AG20443 (cell line): ENCODE measurements at regions not wholly inside any gene's neighbourhood (a gene's known extent, or its start where the extent isn't known, plus 50 kb on each side); places are given as distances from the start of the nearest gene placed in this dataset.

Experiments
- DNase-seq: peaks from one replicate; pipeline ENCODE4 v3.0.0; 2012; ENCODE audit warnings: low spot score, mixed read lengths

DNA sequence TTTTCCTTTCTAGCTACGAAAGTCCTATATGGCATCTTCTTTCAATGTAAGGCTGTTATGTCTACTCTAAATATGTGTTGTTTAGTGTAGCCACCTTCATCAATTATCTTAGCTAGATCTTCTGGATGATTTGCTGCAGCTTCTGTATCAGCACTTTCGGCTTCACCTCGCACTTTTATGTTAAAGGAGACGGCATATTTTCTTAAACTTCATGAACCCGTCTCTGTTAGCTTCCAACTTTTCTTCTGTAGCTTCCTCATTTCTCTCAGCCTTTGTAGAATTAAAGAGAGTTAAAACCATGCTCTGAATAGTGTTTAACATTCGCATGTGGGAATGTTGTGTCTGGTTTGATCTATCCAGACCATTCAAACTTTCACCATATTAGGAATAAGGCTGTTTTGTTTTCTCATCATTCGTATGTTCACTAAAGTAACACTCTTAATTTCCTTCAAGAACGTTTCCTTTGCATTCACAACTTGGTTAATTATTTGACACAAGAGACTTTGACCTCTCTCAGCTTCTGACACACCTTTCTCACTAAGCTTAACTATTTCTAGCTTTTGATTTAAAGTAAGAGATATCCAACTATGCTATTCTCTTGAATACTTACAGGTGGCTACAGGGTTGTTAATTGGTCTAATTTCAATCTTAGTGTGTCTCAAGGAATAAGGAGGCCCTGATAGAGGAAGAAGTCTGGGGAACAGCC is 476.8 kb downstream of the GABRG1 start:
- no peak for DNase-seq

DNA sequence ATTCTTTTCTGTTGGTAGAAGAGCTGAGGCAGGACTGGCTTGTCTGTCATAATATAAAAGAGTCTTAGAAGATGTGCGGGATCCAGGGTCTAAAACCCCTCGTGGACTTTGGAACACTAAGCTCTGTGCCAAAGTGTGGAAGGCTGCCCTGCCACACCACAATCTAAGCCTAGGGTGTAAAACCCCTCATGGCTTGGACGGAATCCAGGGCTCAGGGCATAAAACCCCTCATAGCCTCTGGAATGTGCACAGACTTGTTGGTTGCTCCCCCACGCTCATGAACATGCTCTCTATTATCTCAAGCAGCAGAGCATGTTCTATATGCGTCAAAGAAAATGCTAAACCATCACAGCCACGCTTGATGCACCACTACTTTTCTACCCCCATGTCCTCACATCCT is 483.6 kb downstream of the GABRG1 start:
- DNase-seq = no peak

DNA sequence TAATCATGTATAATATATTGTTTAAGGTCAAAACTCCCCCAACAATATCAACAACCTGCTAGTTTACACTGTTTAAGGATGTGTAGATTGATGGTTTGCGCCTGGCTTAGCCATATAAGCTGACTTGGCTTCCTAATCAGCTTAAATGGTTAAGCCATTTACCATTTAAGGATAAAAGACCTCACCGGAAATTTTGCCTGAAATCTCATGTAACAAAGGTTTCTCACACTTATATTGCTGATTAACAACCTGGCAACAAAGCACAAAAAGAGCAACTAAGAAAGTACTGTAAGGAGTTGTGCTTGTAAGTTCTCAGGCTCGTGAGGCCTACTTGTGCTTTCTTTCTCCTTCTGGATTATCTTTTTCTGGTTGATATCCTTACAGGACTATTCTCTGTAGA is 485.2 kb downstream of the GABRG1 start:
- no peak for DNase-seq

DNA sequence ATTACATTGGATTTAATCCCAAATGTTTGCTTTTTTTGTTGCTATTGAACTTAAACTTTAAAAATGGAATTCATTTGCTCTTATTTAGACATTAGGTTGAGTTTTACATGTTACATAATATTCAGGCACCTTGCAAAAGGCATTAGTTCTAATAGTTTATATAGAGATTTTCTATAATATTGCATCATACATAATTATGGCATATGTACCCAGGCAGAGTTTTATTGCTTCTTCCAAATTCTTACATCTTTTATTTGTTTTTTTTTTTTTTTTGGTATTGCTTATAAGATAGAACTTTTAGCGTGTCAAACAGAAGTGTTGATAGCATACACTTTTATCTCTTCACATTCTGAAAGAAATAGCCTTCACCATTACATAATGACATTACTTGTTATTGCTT is 487.7 kb downstream of the GABRG1 start:
- DNase-seq = no peak

DNA sequence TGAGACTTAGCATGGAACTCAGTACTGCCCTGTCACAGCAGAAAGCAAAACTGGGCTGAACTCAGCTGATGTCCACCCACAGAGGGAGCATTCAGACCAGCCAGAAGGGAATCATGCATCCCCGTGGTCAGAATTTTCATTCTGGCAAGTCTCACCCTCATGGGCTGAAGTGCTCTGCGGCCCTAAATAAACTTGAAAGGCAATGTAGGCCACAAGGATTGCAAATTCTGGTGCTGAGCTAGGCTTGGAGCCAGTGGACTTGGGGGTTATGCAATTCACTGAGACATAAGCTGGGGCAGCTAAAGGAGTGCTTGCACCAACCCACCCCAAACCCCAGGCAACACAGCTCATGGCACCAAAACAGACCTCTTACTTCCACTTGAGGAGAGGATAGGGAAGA is 494.1 kb downstream of the GABRG1 start:
- no peak for DNase-seq

DNA sequence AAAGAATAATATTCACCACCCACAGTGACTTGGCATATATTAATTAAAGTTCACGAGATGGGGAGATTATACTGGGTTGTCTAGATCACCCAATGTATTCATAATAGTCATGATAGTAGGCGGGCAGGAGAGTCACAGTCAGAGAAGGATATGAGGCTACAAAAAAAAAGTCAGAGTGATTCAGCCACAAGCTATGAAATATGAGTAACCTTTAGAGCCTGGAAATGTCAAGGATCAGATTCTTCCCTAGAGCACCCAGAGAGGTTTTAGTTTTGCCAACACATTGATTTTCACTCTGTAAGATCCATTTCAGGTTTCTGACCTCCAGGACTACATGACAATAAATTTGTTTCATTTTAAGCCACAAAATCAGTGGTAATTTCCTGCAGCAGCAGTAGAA is 501.9 kb downstream of the GABRG1 start:
- DNase-seq = no peak

DNA sequence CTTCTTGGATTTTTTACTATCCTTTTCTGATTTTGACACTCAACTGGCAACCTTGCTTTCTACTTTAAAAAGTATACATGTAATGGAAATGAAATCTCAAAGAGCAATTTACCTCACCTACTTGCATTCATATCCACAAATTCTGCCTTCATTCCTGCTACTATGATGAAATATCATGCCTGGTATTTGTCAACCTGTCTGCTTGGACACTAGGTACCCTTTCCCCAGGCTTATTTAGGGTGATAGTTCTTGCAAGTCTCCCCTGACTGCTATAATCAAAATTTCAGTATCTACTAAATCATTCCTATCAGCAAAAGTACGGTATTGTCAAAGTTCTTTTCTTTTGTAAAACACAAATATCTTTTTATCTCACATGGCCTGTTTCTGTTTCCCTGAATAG is 503.0 kb downstream of the GABRG1 start:
- no peak for DNase-seq

DNA sequence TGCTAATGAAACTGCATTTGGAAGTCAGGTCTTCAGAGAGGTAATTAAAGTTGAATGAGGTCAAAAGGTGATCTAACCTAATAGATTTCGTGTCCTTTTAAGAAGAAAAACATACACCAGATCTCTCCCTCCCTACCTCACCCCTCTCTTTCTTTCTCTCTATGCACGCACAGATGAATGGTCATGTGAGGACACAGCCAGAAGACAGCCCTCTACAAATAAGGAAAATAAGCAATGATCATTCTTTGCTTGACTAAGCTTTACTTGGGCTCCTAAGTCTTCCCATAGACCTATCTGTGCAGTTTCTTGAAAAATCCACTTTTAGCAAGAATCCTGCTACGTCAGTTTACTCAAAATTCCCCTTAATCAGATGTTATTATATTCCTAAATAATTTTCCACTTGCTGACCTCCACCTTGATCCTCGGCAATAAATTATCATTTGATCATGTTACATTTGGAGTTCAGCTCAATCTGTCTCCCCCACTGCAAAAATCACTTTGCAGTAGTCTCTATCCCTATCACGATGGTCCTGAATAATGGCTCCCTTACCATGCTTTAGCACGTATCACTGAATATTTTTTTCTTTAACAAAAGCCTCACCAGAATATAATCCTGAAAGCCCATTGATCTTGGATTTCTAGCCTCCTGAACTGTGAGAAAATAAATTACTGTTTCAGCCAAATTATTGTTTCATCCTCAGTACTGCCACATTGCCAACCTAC is 527.3 kb downstream of the GABRG1 start:
- no peak for DNase-seq

DNA sequence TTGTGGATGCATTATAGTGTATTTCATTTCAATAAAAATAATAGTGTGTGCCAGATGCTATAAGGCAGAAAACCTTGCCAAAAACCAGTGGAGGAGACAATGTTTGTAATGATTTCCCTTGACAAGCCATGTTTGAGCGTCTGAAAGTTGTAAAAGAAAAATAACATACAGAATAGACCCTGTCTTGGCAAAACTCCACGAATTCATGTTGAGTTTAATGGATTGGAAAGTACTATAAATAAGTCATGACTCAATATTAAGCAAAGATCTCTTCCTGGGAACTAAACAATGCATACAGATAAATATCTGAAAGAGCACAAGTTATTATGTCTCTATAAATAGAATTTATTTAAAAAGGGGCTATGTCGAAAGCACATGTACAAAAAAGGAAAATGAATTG is 543.5 kb downstream of the GABRG1 start:
- DNase-seq = no peak

DNA sequence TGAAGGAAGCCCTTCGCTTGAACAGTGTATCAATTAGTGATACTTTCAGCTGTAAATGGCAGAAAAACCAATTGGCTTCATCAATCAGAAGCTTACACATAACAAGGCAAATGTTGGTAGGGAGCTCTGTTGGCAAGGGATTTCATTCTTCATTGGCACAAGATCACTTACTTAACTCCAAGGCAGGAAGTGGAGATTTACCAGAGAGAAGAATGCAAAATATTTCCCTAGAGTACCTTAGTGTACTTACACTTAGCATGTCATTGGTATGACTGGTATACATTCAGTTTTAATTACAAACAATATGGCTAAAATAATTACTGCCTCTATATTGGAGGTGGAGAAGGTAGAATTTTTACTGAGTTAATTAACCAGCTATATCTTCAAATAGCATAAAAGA is 545.0 kb downstream of the GABRG1 start:
- DNase-seq = no peak

DNA sequence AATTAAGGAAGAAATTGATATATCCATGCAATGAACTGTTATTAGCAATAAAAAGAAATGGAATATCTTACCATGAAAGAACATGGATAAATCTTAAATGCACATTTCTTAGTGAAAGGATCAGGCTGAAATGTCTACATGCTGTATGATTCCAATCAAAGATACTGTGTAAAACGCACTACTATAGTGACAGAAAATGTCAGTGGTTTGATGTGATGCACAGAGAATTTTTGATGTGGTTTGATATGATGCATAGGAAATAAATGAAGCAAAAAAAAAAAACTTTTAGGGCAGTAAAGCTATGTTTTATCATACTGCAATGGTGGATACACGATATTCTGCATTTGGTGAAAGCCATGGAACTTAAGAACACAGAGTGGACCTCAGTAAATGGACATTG is 547.6 kb downstream of the GABRG1 start:
- no peak for DNase-seq

DNA sequence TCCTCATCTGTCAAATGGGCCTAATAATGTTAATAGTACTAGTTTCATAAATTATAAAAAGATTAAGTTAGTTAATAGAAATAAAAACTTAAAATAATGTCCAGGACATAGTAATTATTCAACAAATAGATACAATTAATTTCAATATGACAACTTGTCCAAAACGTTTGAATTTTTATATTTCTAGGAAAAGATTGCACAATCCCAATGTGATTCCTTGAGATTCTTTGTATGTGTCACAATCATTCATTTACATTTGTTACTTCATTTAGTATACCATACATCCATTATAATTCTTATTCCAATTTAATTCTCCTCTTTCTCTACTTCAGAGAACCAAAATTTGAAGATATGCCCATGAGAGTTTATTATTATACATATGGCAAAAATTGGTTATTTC is 554.2 kb downstream of the GABRG1 start:
- no peak for DNase-seq

DNA sequence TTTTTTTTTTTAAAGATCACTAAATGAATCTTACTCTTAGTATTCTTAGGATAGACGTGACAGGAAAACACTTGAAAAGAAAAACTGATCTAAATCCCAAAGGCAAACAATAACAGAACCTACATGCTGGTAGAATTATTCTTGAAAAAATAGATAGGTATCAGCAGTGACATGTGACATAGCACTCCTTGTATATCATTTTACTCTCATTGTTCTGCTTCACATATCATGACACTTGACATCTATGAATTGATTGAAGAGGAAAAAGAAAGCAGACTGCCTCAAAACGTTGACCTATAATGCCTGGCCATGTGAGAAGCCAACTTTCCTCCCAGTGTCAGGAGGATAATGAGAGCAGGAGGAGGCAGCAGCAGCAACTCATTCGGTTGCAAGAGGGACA is 555.2 kb downstream of the GABRG1 start:
- no peak for DNase-seq

DNA sequence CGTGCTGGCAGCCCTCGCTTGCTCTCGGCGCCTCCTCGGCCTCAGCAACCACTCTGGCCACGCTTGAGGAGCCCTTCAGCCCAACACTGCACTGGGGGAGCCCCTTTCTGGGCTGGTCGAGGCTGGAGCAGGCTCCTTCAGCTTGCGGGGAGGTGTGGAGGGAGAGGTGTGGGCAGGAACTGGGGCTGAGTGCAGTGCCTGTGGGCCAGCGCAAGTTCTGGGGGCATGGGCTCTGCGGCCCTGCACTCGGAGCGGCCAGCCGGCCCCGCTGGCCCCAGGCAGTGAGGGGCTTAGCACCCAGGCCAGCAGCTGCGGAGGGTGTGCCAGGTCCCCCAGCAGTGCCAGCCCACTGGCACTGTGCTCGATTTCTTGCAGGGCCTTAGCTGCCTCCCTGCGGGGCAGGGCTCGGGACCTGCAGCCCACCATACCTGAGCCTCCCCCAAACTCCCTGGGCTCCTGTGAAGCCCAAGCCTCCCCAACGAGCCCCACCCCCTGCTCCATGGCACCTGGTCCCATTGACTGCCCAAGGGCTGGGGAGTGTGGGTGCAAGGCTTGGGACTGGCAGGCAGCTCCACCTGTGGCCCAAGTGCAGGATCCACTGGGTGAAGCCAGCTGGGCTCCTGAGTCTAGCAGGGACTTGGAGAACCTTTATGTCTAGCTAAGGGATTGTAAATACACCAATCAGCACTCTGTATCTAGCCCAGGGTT is 556.8 kb downstream of the GABRG1 start:
- no peak for DNase-seq

DNA sequence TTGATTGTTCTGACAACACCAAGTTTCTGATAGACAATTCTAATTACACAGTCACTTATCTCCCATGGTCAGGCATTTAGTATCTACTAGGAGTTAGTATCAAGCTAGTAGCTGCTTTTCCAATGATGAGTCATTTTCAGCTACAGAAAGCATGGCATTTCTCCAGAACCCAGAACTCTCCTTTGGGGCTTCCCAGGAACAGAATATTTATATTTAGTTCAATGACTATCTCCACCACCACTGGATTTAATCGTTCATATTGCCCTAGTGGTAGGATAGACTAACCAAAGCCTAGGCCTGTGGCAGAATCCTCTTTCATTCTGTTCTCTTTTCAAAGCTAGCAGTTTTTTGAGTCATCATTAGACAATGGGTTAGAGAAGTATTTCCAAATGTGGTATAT is 569.4 kb downstream of the GABRG1 start:
- DNase-seq = no peak

DNA sequence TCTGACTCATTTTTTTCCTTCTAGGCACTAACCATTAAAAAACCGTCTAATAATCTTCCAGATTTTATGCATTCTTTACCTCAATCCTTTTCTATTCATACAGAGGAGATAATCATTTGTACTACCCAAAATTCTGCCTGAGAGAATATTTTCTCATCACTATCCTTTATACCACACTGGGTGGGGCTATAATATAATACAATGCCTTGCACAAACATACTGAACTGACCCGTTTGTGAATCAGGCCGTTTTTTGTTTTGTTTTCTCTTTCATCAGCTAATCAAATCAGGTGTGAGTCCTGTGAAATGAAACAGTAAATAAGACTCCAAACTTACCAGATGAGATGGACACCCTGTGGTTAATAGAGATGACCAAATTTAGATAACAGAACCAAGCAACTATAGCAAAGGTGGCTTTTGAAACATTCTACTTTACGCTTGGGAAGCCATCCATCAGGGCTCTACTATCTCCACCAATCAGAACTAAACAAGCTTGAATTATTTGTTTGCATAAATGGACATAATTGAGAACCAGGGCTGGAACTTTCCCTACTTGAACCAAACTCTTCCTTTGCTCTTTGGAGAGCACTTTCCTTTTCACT is 573.0 kb downstream of the GABRG1 start:
- no peak for DNase-seq

DNA sequence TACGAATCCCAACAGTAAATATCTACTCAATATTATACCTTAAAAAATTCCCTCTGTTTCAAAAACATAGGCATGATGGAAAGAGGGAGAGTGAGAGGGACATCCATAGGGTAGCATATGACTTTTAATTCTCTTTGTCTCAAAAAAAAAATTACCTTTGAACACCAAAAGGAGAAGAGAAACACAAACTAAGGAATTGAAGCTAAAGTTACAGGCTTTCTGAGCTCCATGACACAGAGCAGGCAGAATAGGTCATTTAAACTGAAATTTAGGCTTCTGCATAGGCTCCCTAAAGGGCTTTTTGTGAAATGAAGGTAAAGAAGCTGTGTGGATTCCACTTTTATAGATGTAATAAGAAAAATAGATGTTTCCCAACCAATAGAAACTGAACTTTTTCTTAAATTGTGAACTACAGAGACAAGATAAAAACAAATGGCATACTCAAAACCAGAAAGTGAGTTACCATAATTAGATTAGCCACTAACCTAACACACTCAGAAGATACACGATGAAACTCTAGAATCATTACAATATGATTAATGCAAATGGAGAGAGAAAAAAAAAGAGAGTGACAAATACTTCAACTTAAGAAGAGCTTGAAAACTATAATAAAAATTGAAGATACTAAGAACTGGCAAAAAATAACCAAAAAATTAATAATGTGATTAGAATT is 584.6 kb downstream of the GABRG1 start:
- no peak for DNase-seq

DNA sequence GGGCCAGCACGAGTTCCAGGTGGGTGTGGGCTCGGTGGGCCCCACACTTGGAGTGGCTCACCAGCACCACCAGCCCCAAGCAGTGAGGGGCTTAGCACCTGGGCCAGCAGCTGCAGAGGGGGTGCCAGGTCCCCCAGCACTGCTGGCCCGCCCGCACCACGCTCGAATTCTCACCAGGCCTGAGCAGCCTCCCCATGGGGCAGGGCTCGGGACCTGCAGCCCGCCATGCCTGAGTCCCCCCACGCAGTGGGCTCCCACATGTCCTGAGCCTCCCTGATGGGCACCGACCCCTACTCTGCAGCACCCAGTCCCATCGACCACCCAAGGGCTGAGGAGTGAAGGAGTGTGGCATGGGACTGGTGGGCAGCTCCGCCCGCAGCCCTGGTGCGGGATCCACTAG is 593.4 kb downstream of the GABRG1 start:
- no peak for DNase-seq

DNA sequence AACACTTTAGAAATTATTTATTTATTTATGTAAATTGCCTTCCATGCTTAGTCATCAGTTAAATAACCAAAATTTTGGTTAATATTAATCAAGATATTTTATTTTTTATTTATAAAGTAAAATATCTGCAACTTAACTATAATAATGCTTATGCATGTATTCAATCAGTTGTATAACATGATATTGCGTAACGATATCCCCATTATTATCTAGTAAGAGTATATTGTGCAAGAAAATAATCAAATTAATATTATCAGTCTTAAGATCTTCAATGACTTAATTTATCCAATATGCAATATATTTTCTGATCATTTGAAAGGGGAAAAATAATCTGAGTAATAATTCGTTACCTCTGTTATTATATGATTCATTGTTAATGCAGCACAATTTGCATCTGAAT is 596.7 kb downstream of the GABRG1 start:
- DNase-seq = no peak

DNA sequence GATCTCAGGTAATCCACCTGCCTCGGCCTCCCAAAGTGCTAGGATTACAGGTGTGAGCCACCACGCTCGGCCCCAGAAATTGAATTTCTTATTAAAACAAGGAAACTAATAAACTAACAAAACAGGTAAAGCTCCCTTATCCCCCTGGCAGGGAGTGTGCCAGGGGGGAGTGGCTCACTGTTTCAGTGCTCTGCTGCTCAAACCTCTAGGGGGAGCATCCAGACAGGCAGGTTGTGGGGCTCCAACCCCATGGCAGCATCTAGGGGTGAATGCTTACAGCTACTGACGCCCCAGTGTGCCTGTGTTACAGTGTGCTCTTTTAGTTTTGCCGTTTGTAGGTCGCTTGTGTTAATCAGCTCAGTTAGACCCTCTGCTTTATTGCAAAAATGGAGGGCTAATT is 605.0 kb downstream of the GABRG1 start:
- DNase-seq = no peak

DNA sequence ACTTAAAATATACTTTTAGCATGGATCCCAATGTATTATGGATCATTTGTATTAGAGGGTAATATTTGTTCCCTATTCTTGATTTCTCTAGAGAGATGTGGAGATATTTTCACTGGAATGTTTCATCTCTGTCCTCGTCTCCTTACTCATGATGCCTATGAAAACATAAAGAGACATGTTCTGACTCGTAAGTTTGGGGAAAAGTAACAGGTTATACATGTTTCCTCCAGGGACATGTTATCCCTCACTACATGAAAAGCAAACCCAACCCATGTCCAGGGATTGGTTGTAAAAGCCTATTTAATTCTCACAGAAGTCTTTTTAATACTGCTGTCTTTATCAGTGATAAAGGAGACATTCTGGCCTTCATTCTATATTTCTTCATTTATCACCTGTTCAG is 621.4 kb downstream of the GABRG1 start:
- no peak for DNase-seq

DNA sequence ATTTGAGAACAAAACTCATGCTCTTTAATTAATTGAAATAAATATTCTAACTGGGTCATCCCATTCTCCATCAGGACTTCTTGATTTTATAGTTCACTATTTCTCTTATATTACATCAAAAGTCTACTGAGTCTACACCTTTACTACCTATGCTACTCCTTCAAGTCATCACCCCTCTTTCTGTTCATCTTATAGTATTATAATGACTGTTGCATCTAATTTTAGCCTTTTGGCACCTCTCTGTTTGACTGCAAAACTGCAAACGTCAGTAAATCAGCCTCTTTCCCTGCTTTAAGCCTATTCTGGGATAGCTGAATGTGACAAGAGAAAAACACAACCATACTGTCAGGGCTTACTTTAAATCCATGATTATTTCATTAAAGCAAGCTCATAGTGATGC is 639.1 kb downstream of the GABRG1 start:
- DNase-seq = no peak
